H9 (cell line): ENCODE measurements at regions not wholly inside any gene's neighbourhood (a gene's known extent, or its start where the extent isn't known, plus 50 kb on each side); places are given as distances from the start of the nearest gene placed in this dataset.

Experiments
- DNase-seq: peaks from one replicate; pipeline ENCODE4 v3.0.0-alpha.2; 2017
- H2AFZ ChIP-seq: one replicate; pipeline ENCODE4 v1.6.1; 2013; ENCODE audit warnings: mild to moderate bottlenecking, low read length, control low read depth, moderate library complexity
- H2AK5ac ChIP-seq: 2 replicates; pipeline ENCODE4 v1.6.1; 2013; ENCODE audit warnings: low read length, control low read depth, mixed read lengths; ENCODE audit not compliant: insufficient read length
- H2BK120ac ChIP-seq: one replicate; pipeline ENCODE4 v1.6.1; 2013; ENCODE audit warnings: low read depth, mild to moderate bottlenecking, low read length, control low read depth, inconsistent platforms; ENCODE audit not compliant: poor library complexity, severe bottlenecking
- H2BK12ac ChIP-seq: 2 replicates; pipeline ENCODE4 v1.6.1; 2013; ENCODE audit warnings: low read length, control low read depth, mixed read lengths, low read depth; ENCODE audit not compliant: insufficient read length
- H2BK15ac ChIP-seq: 2 replicates; pipeline ENCODE4 v1.6.1; 2013; ENCODE audit warnings: low read depth, low read length, control low read depth
- H2BK20ac ChIP-seq: one replicate; pipeline ENCODE4 v1.6.1; 2013; ENCODE audit warnings: low read depth, mild to moderate bottlenecking, low read length, control low read depth, inconsistent platforms; ENCODE audit not compliant: poor library complexity, severe bottlenecking
- H2BK5ac ChIP-seq: 2 replicates; pipeline ENCODE4 v1.6.1; 2013; ENCODE audit warnings: low read length, control low read depth, mixed read lengths; ENCODE audit not compliant: insufficient read length
- H3K14ac ChIP-seq: 2 replicates; pipeline ENCODE4 v1.6.1; 2013; ENCODE audit warnings: low read length, control low read depth; ENCODE audit not compliant: insufficient read depth
- H3K18ac ChIP-seq: 2 replicates; pipeline ENCODE4 v1.6.1; 2013; ENCODE audit warnings: low read depth, mild to moderate bottlenecking, mixed read lengths, low read length, control low read depth; ENCODE audit not compliant: insufficient read length
- H3K23ac ChIP-seq: 2 replicates; pipeline ENCODE4 v1.6.1; 2013; ENCODE audit warnings: low read length, control low read depth, mixed read lengths, low read depth; ENCODE audit not compliant: insufficient read length
- H3K23me2 ChIP-seq: 2 replicates; pipeline ENCODE4 v1.6.1; 2013; ENCODE audit warnings: low read depth, mild to moderate bottlenecking, mixed read lengths, low read length, control low read depth; ENCODE audit not compliant: insufficient read length, poor library complexity, severe bottlenecking
- H3K27ac ChIP-seq: 2 replicates; pipeline ENCODE4 v1.5.1; 2013; ENCODE audit warnings: low read length, control low read depth, mixed read lengths, low read depth; ENCODE audit not compliant: insufficient read length
- H3K27me3 ChIP-seq: 2 replicates; pipeline ENCODE4 v1.6.1; 2013; ENCODE audit warnings: low read length, control low read depth, inconsistent platforms; ENCODE audit not compliant: insufficient read depth
- H3K4ac ChIP-seq: 2 replicates; pipeline ENCODE4 v1.6.1; 2013; ENCODE audit warnings: low read depth, mild to moderate bottlenecking, control low read depth, inconsistent platforms, low read length, moderate library complexity
- H3K4me1 ChIP-seq: 2 replicates; pipeline ENCODE4 v1.6.1; 2013; ENCODE audit warnings: low read length, control low read depth, inconsistent platforms; ENCODE audit not compliant: insufficient read depth
- H3K4me2 ChIP-seq: 2 replicates; pipeline ENCODE4 v1.6.1; 2013; ENCODE audit warnings: low read length, control low read depth, mixed read lengths; ENCODE audit not compliant: insufficient read length, insufficient read depth
- H3K56ac ChIP-seq: 2 replicates; pipeline ENCODE4 v1.6.1; 2013; ENCODE audit warnings: low read depth, mild to moderate bottlenecking, mixed read lengths, low read length, control low read depth; ENCODE audit not compliant: insufficient read length
- H3K79me1 ChIP-seq: 2 replicates; pipeline ENCODE4 v1.6.1; 2013; ENCODE audit warnings: low read depth, mild to moderate bottlenecking, moderate library complexity, low read length, control low read depth, inconsistent platforms; ENCODE audit not compliant: insufficient read depth, poor library complexity, severe bottlenecking
- H3K79me2 ChIP-seq: 2 replicates; pipeline ENCODE4 v1.6.1; 2013; ENCODE audit warnings: low read length, control low read depth, inconsistent platforms; ENCODE audit not compliant: insufficient read depth
- H3K9ac ChIP-seq: 2 replicates; pipeline ENCODE4 v1.6.1; 2013; ENCODE audit warnings: low read length, control low read depth, mixed read lengths; ENCODE audit not compliant: insufficient read length; ENCODE audit errors: extremely low read depth
- H3K9me3 ChIP-seq: one replicate; pipeline ENCODE4 v1.6.1; 2013; ENCODE audit warnings: low read depth, low read length, inconsistent platforms; ENCODE audit not compliant: control insufficient read depth
- H3T11ph ChIP-seq: one replicate; pipeline ENCODE4 v1.6.1; 2013; ENCODE audit warnings: mild to moderate bottlenecking, low read length, control low read depth, inconsistent platforms
- H4K20me1 ChIP-seq: one replicate; pipeline ENCODE4 v1.6.1; 2013; ENCODE audit not compliant: control insufficient read depth, insufficient read length, insufficient read depth
- H4K5ac ChIP-seq: 2 replicates; pipeline ENCODE4 v1.6.1; 2013; ENCODE audit warnings: low read depth, mild to moderate bottlenecking, mixed read lengths, low read length, control low read depth; ENCODE audit not compliant: insufficient read length
- H4K8ac ChIP-seq: replicated peaks from 2 replicates; pipeline ENCODE4 v1.6.1; 2013; ENCODE audit warnings: low read length, control low read depth, mixed read lengths, low read depth; ENCODE audit not compliant: insufficient read length
- H4K91ac ChIP-seq: 2 replicates; pipeline ENCODE4 v1.6.1; 2013; ENCODE audit warnings: low read depth, mild to moderate bottlenecking, moderate library complexity, mixed read lengths, low read length, control low read depth; ENCODE audit not compliant: insufficient read length
- H3K27ac Mint-ChIP-seq, 3 experiments: 2 replicates in 2 of 3; 3 replicates in 1 of 3; pipeline ENCODE4 v1.8.0; 2020 to 2021; ENCODE audit warnings: mixed read lengths in 3 of 3, mild to moderate bottlenecking in 1 of 3, moderate library complexity in 1 of 3
- H3K27me3 Mint-ChIP-seq: 2 replicates; pipeline ENCODE4 v1.8.0; 2021; ENCODE audit warnings: low read depth, mild to moderate bottlenecking, moderate library complexity, mixed read lengths
- H3K36me3 Mint-ChIP-seq, 3 experiments: 2 replicates in 2 of 3; 3 replicates in 1 of 3; pipeline ENCODE4 v1.8.0; 2020 to 2021; ENCODE audit warnings: low read depth in 3 of 3, mixed read lengths in 3 of 3; ENCODE audit not compliant: insufficient read depth in 1 of 3
- H3K4me1 Mint-ChIP-seq, 2 experiments: 2 replicates each; pipeline ENCODE4 v1.8.0; 2020; ENCODE audit warnings: mixed read lengths in 2 of 2
- H3K4me3 Mint-ChIP-seq, 2 experiments: 2 replicates in 1 of 2; 3 replicates in 1 of 2; pipeline ENCODE4 v1.8.0; 2020 to 2021; ENCODE audit warnings: mild to moderate bottlenecking in 2 of 2, mixed read lengths in 2 of 2, moderate library complexity in 1 of 2
- H3K9me3 Mint-ChIP-seq, 2 experiments: 2 replicates in 1 of 2; 3 replicates in 1 of 2; pipeline ENCODE4 v1.8.0; 2020; ENCODE audit warnings: mild to moderate bottlenecking in 2 of 2, mixed read lengths in 2 of 2, moderate library complexity in 1 of 2
- CTCF ChIP-seq: fragments of 200-600 bp; sonication (generic); conservative IDR thresholded peaks from 3 replicates; pipeline ENCODE4 v1.8.0; 2021; ENCODE audit warnings: antibody characterized with exemption, mild to moderate bottlenecking
- WGBS: extraction: QIAGEN DNeasy Blood & Tissue Kit; methylation state at CpG from one replicate; pipeline ENCODE4 v1.1.7; 2013; ENCODE audit warnings: missing lambda C conversion rate, low lambda C conversion rate, mixed read lengths; ENCODE audit not compliant: insufficient read length; ENCODE audit errors: extremely low coverage; 5-methylcytosine and 5-hydroxymethylcytosine counted together

DNA sequence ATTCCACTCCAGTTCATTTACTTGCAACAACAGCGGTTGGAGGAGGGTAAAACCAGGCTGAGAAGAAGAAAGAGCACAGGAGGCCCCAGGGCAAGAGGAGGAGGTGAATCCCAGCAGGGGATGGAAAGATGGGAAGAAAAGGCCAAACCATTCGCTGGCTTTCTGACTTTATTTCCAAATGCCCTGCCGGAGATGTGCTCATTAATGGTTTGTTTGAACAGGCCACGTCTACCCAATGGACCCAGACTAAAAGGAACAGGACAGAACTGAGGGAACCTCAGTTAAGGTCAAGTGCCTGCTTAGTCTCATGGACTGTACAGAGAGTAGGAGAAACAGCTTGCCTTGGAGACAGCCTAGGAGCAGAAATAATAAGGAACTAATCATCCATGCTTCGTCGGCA, 121.6 kb upstream of the NDUFV2 start:
- Histone ChIP-seq H4K20me1 (no peaks in the 10 kb centered on the region), H3K14ac (no peak overlapping the region), H2AFZ (no peak overlapping the region), H2BK5ac (no peak overlapping the region), H4K5ac (no peak overlapping the region), H2BK12ac (no peak overlapping the region), H3K18ac (no peak overlapping the region), H3K9ac (no peak overlapping the region), H3K23ac (no peak overlapping the region), H3K79me2 (no peaks in the 10 kb centered on the region), H3T11ph (no peak overlapping the region), H4K8ac (no peak overlapping the region), H3K4me2 (no peak overlapping the region), H3K27me3 (no peaks in the 10 kb centered on the region), H3K4ac (no peak overlapping the region), H2AK5ac (no peak overlapping the region), H4K91ac (no peak overlapping the region), H2BK120ac (no peak overlapping the region), H3K23me2 (no peaks in the 10 kb centered on the region), H3K27ac (no peak overlapping the region), H2BK15ac (no peak overlapping the region), H3K79me1 (no peaks in the 10 kb centered on the region), H2BK20ac (no peak overlapping the region), H3K4me1 (peaks cover 6% of the 10 kb centered on the region), H3K9me3 (no peaks in the 10 kb centered on the region), H3K56ac (no peak overlapping the region)
- DNase-seq, result no peak
- Mint-ChIP-seq H3K4me3 (no peak overlapping the region), H3K4me1 (peaks cover 41 to 55% of the 10 kb centered on the region in 2 experiments), H3K9me3 (no peaks in the 10 kb centered on the region), H3K27ac (peak overlapping the region in 1 of 3 experiments; percentile 56; a peak in 2 of 7 replicates), H3K36me3 (no peaks in the 10 kb centered on the region; a peak in 2 of 7 replicates), H3K27me3 (no peaks in the 10 kb centered on the region)
- TF ChIP-seq CTCF, result no peak
- no CpG with 5 or more reads among the region's 6 CpGs for WGBS
